HG02610 (cell line): ENCODE measurements at regions not wholly inside any gene's neighbourhood (a gene's known extent, or its start where the extent isn't known, plus 50 kb on each side); places are given as distances from the start of the nearest gene placed in this dataset.

Experiments used
- ATAC-seq: cut with Tn5 transposase; IDR thresholded peaks from one replicate; pipeline ENCODE4 v1.9.1; 2021; ENCODE audit warnings: mild to moderate bottlenecking, moderate library complexity; ENCODE audit not compliant: unreplicated experiment

- ATAC-seq: no peak
These were observed 342.3 kb upstream of the SEMA3D start for GRCh38 chr7:85529201-85529600.

DNA sequence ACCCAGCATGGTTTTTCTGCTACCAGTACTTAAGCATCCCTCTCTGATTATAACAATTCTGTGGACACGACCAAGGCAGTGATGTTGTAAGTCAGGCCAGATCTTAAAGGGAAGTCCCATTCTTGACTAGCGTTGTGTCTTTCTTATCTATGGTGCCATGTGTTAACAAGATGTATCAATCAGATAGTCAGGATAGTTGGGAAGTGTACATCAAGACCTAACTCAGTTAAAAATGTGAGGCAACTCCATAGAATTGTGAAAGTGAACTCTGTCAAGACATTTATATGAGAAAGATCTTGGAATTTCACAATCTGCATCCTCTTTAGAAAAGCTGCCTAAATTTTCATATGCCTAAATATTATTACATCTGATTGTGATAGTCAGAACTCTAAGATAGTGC lies 341.7 kb upstream of the SEMA3D start:
- no peak for ATAC-seq

GRCh38 chr7:85525676-85526075 lies 338.8 kb upstream of the SEMA3D start:
- no peak for ATAC-seq

DNA sequence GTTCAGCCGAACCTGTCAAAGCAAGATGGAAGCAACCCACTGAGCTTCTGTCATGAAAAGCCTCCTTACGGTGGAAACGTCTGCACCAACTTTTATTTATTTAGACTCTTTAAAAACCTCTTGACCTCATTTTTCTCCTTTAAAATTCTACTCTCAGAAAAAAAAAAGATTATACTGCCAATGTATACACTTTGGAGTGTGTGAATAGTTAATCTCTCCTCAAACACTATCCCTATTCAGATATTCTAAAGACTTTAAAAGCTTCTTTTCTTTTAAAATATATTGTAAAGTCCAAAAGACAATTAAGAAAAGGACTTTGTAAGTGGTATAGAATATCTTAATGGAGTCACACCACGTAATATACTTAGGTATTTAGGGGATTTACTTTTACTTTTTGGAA lies 335.2 kb upstream of the SEMA3D start:
- ATAC-seq: no peak

- no peak for ATAC-seq
These were observed 334.3 kb upstream of the SEMA3D start for GRCh38 chr7:85521108-85521694.

DNA sequence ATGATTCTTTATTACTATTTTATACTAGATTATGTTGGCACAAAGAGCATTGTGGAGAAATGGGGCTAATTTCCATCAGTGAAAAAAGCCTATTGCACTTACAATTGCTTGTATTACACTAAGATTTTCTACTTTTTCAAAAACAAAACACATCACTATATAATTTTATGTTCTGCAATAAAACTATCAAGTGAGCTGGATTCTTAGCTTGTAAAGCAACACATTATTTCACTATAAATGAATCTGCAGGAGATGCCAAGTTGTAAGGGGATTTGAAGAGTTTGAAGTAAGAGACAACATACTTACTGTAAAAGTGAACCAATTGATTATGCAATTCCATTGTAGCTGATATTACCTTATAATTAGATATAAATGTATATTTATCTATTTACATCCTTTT lies 333.3 kb upstream of the SEMA3D start:
- ATAC-seq: no peak

DNA sequence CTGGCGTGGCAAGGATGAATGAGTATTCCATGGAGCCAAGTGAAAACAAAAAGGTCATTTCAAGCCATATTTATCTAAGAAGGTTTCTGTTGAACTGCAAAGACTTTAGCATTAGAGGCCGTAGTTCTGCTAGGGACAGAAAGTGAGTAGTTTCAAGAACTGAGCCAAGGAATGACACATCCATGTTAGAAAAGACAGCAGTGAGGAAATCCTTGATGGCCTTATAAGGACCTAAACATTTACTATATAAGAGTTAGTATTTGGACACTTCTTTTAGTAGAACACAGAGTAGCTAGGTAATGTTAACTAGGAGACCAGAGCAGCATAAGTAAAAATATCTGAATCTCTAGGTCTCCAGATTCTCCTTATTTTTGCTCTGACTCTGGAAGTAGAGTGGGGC lies 329.8 kb upstream of the SEMA3D start:
- ATAC-seq: no peak

DNA sequence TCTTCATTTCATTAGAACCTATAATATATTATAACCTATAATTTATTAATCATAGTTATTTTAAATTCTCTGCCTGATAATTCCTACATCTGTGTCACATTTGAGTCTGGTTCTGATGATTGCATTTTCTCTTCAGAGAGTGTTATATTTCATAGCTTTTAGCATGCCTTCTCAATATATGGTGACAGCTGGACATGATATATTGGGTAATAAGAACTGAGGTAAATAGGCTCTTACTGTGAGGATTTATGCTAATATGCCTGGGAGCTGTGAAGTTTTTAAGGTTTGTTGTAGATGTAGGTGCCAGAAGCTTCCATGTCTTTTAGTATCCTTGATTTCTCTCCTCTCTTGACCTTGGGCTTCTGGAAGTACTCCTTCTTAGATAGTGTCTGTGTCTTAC lies 325.9 kb upstream of the SEMA3D start:
- no peak for ATAC-seq

DNA sequence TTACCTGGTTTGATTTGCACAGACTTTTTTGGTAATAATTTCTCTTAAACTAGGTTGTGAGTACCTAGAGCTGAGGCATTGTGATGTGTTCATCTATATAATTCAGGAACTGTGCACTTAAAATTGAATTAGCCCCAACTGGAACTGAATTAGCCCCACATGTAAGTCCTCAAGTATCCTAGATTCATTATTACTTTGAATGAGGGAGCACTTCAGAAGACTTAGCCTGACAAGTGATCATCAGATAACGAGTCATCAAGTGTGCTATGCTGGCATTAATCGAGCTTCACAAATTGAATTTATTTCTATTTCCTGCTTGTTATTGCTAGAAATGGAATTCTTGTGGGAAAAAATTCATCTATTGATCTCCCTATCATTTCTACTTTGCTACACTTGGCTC lies 323.4 kb upstream of the SEMA3D start:
- no peak for ATAC-seq

GRCh38 chr7:85509476-85509875 lies 322.6 kb upstream of the SEMA3D start:
- ATAC-seq: no peak

- ATAC-seq: no peak
These were observed 322.0 kb upstream of the SEMA3D start for GRCh38 chr7:85508642-85509410.

DNA sequence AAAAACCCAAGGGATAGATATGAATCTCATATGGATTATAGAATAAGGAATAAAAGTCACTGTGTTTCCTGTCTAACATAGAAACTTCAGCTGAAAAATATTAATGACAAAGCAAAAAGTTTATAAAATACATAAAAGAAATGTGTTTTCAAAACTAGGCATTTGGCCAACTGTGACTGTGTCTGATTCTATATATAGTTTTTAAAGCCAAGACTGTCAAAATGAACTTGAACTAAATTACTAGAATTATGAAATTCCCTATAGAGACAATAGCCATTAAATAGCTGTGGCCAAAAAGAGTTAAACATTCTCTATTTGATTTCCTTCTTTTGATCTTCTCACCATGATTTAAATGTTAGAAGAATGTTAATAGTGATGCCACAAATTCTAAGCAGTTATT lies 311.2 kb upstream of the SEMA3D start:
- no peak for ATAC-seq

- no peak for ATAC-seq
These were observed 302.6 kb upstream of the SEMA3D start for GRCh38 chr7:85489498-85489897.

DNA sequence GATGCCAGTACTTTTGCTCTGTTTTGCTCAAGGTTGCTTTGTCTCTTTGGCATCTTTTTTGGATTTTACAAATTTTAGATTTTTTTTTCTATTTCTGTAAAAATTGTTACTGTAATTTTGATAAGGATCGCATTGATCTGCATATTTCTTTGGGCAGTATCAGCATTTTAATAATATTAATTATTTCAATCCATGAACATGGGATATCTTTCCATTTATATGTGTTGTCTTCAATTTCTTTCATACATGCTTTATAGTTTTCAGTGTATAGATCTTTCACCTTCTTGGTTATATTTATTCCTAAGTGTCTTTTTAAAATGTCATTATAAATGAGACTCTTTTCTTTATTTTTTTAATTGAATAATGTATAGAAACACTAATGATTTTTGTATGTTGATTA lies 301.6 kb upstream of the SEMA3D start:
- no peak for ATAC-seq

DNA sequence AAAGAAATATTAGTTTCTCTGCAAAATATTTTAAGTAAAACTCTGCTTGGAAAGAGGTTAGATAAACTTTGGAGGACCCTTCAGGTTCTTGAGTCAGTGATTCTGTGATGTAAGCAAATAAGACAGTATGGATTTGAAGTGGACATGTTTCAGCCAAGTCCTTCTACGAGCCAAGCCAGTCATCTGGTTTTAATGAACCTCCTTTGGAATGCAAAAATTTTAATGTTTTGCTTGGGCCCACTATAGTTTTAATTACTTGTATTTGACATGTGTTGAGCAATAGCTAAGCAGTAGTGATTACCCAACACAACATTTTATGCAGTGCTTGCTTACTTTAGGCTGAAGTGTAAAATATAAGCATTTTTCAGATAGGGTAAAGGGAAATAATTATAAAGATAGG lies 296.3 kb upstream of the SEMA3D start:
- no peak for ATAC-seq

GRCh38 chr7:85480666-85481065 lies 293.8 kb upstream of the SEMA3D start:
- no peak for ATAC-seq

DNA sequence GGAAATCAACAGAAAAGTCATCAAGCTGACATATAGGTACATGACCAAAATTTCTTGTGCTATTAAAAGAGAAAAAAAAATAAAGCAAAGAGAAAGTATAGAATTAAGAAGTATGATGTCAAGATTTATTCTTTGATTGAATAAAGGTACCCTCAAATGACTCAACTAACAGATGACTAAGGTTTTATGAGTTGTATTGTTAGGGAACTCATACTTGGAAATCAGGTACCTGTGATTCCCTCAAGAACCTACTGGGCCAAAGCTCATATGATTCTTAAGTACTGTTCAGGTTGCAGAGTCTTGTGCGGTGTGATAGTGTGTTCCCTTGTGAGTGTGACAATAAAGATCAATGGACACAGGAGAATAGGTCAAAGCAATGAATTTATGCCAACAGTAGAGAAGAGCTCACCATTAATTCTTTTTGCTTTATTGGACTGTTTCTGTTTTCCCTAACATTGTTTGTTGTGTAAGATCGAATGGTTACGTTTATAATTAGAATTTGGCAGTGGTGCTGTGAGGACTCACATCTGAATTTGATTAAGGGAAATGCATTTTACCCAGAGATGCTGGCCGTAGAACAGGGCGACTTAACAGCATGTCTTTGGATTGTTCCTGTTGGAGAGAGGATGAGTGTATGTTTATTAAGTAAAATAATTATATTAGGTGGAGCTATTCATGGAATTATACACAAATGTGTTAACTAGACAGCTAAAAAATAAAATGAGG lies 293.2 kb upstream of the SEMA3D start:
- ATAC-seq: no peak

DNA sequence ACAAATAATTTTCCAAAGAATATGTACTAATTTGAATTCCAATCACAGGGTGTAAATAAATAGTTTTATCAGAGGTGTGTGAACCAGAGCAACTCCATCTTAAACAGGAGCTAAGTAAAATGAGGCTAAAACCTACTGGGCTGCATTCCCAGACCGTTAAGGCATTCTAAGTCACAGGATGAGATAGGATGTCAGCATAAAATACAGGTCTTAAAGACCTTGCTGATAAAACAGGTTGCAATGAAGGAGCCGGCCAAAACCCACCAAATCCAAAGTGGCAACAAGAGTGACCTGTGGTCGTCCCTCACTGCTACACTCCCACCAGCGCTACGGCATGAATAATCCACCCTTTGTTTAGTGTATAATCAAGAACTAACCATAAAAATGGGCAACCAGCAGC lies 291.7 kb upstream of the SEMA3D start:
- ATAC-seq: no peak

GRCh38 chr7:85475476-85475875 lies 288.6 kb upstream of the SEMA3D start:
- no peak for ATAC-seq

DNA sequence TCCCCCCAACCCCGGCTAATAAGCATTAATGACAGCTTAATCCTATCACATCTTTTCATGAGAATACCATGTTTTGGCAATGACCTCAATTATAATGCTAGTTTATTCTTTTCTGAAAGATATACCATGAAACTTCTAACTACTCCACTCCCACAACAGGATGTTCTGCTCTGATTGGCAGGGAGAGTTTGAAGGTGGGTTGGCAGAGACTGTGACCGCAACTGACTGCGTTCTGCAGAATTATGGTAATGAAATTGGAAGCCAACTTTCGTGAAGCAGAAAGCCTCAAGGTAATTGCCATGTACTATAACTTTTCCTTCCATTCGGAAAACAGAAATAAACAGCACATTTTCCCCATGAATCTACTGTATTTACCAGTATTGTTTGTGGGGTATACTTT lies 288.2 kb upstream of the SEMA3D start:
- ATAC-seq: no peak

DNA sequence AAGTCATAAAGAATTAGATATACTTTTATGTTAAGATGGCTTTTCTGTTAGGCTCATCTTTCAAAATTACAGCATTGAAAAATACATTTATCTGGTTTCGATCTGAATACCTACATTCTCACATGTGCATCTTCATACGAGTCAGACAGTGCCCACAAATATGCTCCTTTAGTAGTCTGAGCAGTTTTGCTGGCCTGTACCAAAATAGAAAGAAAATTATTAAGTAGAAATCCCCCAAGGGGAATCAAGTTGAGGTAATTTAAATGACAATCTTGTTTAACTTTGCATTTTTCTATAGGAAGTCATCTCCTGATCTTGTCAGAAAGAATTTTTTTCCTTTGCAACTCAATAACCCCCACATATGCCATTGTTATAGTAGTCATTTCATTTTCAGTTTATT lies 287.4 kb upstream of the SEMA3D start:
- ATAC-seq: peak; percentile 86

- peak; percentile 60 for ATAC-seq
These were observed 284.9 kb upstream of the SEMA3D start for GRCh38 chr7:85471740-85472139.
